A549 (cell line): ENCODE measurements at regions not wholly inside any gene's neighbourhood (a gene's known extent, or its start where the extent isn't known, plus 50 kb on each side); places are given as distances from the start of the nearest gene placed in this dataset.

Source experiments
- GATA3 ChIP-seq: IDR thresholded peaks from 2 replicates; pipeline ENCODE4 v1.6.1; 2012; ENCODE audit warnings: borderline replicate concordance
- ZFP36 ChIP-seq: fragments of 450-650 bp; IDR thresholded peaks from 2 replicates; pipeline ENCODE4 v1.6.1; 2014; ENCODE audit warnings: borderline replicate concordance; ENCODE audit not compliant: partially characterized antibody

DNA sequence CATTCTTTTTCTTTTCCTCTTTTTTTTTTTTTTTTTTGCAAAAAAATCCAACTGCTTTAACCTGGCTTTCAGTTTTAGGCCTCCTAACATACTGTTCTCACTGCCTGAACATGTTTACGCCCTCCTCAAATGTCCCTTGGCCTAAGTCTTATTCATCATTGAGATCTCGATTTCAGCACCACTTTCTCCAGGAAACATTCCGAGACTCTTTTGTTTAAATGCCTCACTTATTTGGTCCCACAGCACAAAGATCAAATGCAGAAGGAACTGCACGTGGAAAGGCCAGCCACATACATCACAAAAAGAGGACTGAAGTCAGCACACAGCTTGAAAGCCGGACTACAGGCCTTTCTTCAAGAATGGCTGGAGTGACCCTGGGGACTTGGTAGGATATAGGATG is 79.2 kb upstream of the POMP start:
- TF ChIP-seq ZFP36 = no peak
- TF ChIP-seq GATA3 = no peak
